ENCODE measurements at regions not wholly inside any gene's neighbourhood (a gene's known extent, or its start where the extent isn't known, plus 50 kb on each side); places are given as distances from the start of the nearest gene placed in this dataset.

DNA sequence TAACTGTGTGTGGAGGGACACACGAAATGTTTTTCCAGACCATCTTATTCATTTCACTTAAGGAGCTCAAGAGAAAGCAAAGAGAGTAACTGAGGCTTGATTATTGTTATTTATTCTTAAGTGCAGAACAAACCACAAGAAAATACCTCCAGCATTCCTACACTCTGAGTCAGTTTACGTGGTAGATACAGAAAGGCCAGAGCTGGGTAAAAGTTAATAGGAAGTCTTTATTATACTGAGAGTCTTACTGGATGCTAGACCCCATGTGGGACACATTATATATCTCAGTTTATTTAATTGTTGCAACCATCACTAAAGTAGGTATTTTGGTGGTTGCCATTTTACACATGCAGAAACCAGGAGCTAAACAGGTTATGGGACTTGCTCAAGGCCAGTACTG, 261.4 kb upstream of the POU2AF2 start:
- DNase-seq (ENCODE audit: extremely low read depth, insufficient read length), result no peak
- H3K36me3 ChIP-seq (ENCODE audit: control insufficient read depth, insufficient read depth, low read length), result no peaks in the 10 kb centered on the region
- no peak overlapping the region for H3K4me3 ChIP-seq (replicated peaks; ENCODE audit: low read depth, low read length)
- TF ChIP-seq, protein P1, sequence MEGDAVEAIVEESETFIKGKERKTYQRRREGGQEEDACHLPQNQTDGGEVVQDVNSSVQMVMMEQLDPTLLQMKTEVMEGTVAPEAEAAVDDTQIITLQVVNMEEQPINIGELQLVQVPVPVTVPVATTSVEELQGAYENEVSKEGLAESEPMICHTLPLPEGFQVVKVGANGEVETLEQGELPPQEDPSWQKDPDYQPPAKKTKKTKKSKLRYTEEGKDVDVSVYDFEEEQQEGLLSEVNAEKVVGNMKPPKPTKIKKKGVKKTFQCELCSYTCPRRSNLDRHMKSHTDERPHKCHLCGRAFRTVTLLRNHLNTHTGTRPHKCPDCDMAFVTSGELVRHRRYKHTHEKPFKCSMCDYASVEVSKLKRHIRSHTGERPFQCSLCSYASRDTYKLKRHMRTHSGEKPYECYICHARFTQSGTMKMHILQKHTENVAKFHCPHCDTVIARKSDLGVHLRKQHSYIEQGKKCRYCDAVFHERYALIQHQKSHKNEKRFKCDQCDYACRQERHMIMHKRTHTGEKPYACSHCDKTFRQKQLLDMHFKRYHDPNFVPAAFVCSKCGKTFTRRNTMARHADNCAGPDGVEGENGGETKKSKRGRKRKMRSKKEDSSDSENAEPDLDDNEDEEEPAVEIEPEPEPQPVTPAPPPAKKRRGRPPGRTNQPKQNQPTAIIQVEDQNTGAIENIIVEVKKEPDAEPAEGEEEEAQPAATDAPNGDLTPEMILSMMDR (IDR thresholded peaks at IDR 0.05; ENCODE audit: insufficient read depth, low read length, poor library complexity, severe bottlenecking), result no peak
- H3K27me3 ChIP-seq (replicated peaks; ENCODE audit: control insufficient read depth, insufficient read depth, low read length), result peaks cover 2% of the 10 kb centered on the region; the same call in 1 of the 2 replicates

DNA sequence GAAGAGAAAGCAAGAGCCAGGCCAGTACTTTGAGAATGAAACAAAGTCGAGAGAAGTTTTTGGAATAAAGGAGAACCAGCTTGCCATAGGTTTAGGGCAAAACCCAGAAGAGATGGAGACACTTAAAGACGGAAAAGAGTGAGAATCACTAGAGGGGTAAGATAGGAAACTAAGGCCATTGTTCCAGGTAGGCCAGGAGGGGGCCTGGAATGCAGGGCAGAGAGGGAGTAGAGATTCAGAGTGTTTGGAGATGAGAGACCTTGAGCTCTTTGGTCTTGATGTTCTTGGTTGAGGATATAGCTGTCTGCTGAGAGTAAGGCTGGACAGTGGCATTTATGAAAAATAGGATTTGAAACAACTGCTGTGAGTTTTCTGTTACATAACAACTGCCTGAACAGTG, 263.3 kb upstream of the POU2AF2 start:
- peaks cover 2% of the 10 kb centered on the region; the same call in 1 of the 2 replicates for H3K27me3 ChIP-seq (replicated peaks; ENCODE audit: control insufficient read depth, insufficient read depth, low read length)
- no peaks in the 10 kb centered on the region for H3K36me3 ChIP-seq (ENCODE audit: control insufficient read depth, insufficient read depth, low read length)
- TF ChIP-seq, protein P1 (IDR thresholded peaks at IDR 0.05; ENCODE audit: insufficient read depth, low read length, poor library complexity, severe bottlenecking), result no peak
- H3K4me3 ChIP-seq (replicated peaks; ENCODE audit: low read depth, low read length), result no peak overlapping the region
- no peak for DNase-seq (ENCODE audit: extremely low read depth, insufficient read length)

DNA sequence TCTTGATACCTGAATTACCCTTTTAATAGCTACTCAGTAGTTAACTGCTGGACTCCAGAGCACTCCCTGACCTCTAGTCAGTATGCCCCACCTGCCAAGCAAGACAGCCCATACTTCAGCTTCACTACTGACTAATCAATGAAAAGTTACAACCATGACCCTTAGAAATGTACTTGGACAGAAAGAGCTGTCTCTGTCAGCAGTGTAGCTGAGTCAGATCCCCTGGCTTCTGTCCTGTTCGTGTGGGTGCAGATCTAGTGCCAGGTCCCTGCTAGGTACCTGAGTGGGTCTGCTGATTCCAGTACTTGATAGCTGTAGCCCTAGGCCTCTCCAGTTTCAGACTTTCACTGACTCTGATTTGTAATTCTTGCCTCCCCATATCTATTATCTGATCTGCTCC, 265.8 kb upstream of the POU2AF2 start:
- no peak for DNase-seq (ENCODE audit: extremely low read depth, insufficient read length)

DNA sequence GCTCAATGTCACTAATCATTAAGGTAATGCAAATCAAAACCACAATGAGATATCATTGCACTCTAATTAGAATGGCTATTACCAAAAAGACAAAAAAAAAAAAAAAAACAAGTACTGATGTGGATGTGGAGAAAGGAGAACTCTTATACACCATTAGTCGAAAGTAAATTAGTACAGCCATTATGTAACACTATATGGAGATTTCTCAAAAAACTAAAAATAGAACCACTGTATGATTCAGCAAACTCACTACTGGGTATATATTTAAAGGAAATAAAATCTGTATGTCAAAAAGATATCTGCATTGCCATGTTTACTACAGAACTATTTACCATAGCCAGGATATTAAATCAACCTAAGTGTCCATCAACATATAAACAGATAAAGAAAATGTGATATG, 265.4 kb upstream of the ARHGAP20 start:
- Histone ChIP-seq H3K27me3 (replicated peaks; ENCODE audit: control insufficient read depth, insufficient read depth, low read length) (no peaks in the 10 kb centered on the region), H3K36me3 (ENCODE audit: control insufficient read depth, insufficient read depth, low read length) (no peaks in the 10 kb centered on the region), H3K4me3 (replicated peaks; ENCODE audit: low read depth, low read length) (no peak overlapping the region)
- TF ChIP-seq, protein P1 (IDR thresholded peaks at IDR 0.05; ENCODE audit: insufficient read depth, low read length, poor library complexity, severe bottlenecking), result no peak
- DNase-seq (ENCODE audit: extremely low read depth, insufficient read length), result no peak

More for the DNA sequence above, 265.8 kb upstream of the POU2AF2 start:
- Histone ChIP-seq H3K4me3 (replicated peaks; ENCODE audit: low read depth, low read length) (no peak overlapping the region), H3K27me3 (replicated peaks; ENCODE audit: control insufficient read depth, insufficient read depth, low read length) (no peaks in the 10 kb centered on the region), H3K36me3 (ENCODE audit: control insufficient read depth, insufficient read depth, low read length) (no peaks in the 10 kb centered on the region)
- TF ChIP-seq, protein P1 (IDR thresholded peaks at IDR 0.05; ENCODE audit: insufficient read depth, low read length, poor library complexity, severe bottlenecking), result no peak

DNA sequence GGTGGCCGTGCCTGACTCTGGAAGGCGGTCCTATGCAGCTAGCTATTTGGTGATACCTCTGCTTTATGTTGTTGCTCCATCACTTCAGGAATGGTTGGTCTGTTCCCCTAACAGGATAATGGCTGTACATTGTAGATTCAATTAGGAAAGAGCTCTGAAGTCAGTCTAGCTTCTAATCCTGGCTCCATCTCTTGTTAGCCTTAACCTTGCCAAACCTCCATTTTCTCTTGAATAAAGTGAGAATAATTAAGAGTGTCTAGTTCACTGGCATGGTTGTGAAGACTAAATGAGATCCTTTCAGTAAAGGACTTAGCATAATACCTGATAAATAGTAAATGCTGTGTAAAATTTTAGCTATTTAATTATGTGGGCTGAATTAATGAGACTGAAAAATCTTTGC, 262.5 kb upstream of the ARHGAP20 start:
- DNase-seq (ENCODE audit: extremely low read depth, insufficient read length), result no peak

More for the DNA sequence above, 262.5 kb upstream of the ARHGAP20 start:
- Histone ChIP-seq H3K4me3 (replicated peaks; ENCODE audit: low read depth, low read length) (no peak overlapping the region), H3K36me3 (ENCODE audit: control insufficient read depth, insufficient read depth, low read length) (no peaks in the 10 kb centered on the region), H3K27me3 (replicated peaks; ENCODE audit: control insufficient read depth, insufficient read depth, low read length) (no peaks in the 10 kb centered on the region)
- TF ChIP-seq, protein P1 (IDR thresholded peaks at IDR 0.05; ENCODE audit: insufficient read depth, low read length, poor library complexity, severe bottlenecking), result no peak
